ENCODE measurements at regions not wholly inside any gene's neighbourhood (a gene's known extent, or its start where the extent isn't known, plus 50 kb on each side); places are given as distances from the start of the nearest gene placed in this dataset.

- H3K27ac ChIP-seq, result no peak overlapping the region
- intact Hi-C loops (cut with DNase I; ENCODE audit: low total_unique reads), result no loop called here
- no peak overlapping the region for H3K4me3 ChIP-seq
- DNase-seq, result no peak
- H3K9me3 ChIP-seq, result no peaks in the 10 kb centered on the region
- H3K27me3 ChIP-seq, result no peaks in the 10 kb centered on the region
- 63 to 77% methylated on average over 7 to 11 of the region's 11 CpGs for WGBS, 2 donors (ENCODE audit: low coverage in 1 of 2)
- in situ Hi-C loops (cut with MboI; ENCODE audit: low pct_ligation_motif_present in 1 of 4, low pct_unique_long_range_greater_than_20kb in 1 of 4, low sequenced_read_pairs in 3 of 4), result no loop called here
- no peaks in the 10 kb centered on the region for H3K36me3 ChIP-seq
- peaks cover 0 to 26% (median 6%) of the 10 kb centered on the region in 4 donors for H3K4me1 ChIP-seq
- TF ChIP-seq POLR2A (IDR thresholded peaks at IDR 0.05), result no peak
- TF ChIP-seq EP300 (IDR thresholded peaks at IDR 0.05; ENCODE audit: low read depth), result no peak
- TF ChIP-seq CTCF (IDR thresholded peaks at IDR 0.05), result no peak
- peak in 1 of 3 donors; percentile 55 for TF ChIP-seq POLR2AphosphoS5 (IDR thresholded peaks at IDR 0.05)
Observed at GRCh38 chr9:89837162-89837933, 232.5 kb downstream of the GADD45G start.

GRCh38 chr9:89837934-89838310, 233.1 kb downstream of the GADD45G start:
- no peak for TF ChIP-seq EP300 (IDR thresholded peaks at IDR 0.05; ENCODE audit: low read depth)
- TF ChIP-seq POLR2A (IDR thresholded peaks at IDR 0.05), result no peak
- TF ChIP-seq POLR2AphosphoS5 (IDR thresholded peaks at IDR 0.05), result no peak
- TF ChIP-seq CTCF (IDR thresholded peaks at IDR 0.05), result no peak
- WGBS, 2 donors (ENCODE audit: low coverage in 1 of 2), result 92% methylated on average over 5 of the region's 5 CpGs; no CpG with 5 or more reads in 1 of the 2 donors
- in situ Hi-C loops (cut with MboI; ENCODE audit: low pct_ligation_motif_present in 1 of 4, low pct_unique_long_range_greater_than_20kb in 1 of 4, low sequenced_read_pairs in 3 of 4) (no loop called here), intact Hi-C loops (cut with DNase I; ENCODE audit: low total_unique reads) (no loop called here)
- Histone ChIP-seq H3K9me3 (no peaks in the 10 kb centered on the region), H3K27me3 (no peaks in the 10 kb centered on the region), H3K36me3 (no peaks in the 10 kb centered on the region), H3K4me3 (no peak overlapping the region), H3K4me1 (peaks cover 0 to 32% (median 7%) of the 10 kb centered on the region in 4 donors), H3K27ac (no peak overlapping the region)
- no peak for DNase-seq

GRCh38 chr9:89838621-89839020, 233.8 kb downstream of the GADD45G start:
- Histone ChIP-seq H3K4me1 (peaks cover 0 to 33% (median 7%) of the 10 kb centered on the region in 4 donors), H3K36me3 (no peaks in the 10 kb centered on the region), H3K27me3 (no peaks in the 10 kb centered on the region), H3K4me3 (no peak overlapping the region), H3K27ac (no peak overlapping the region), H3K9me3 (no peaks in the 10 kb centered on the region)
- DNase-seq, result no peak
- intact Hi-C loops (cut with DNase I; ENCODE audit: low total_unique reads), result no loop called here
- TF ChIP-seq EP300 (IDR thresholded peaks at IDR 0.05; ENCODE audit: low read depth) (no peak), POLR2A (IDR thresholded peaks at IDR 0.05) (no peak), CTCF (IDR thresholded peaks at IDR 0.05) (no peak), POLR2AphosphoS5 (IDR thresholded peaks at IDR 0.05) (no peak)
- WGBS, 2 donors (ENCODE audit: low coverage in 1 of 2), result 60 to 77% methylated on average over 1 to 6 of the region's 6 CpGs
- in situ Hi-C loops (cut with MboI; ENCODE audit: low pct_ligation_motif_present in 1 of 4, low pct_unique_long_range_greater_than_20kb in 1 of 4, low sequenced_read_pairs in 3 of 4), result no loop called here

GRCh38 chr9:89839449-89839848, 234.6 kb downstream of the GADD45G start:
- peak overlapping the region in 1 of 4 donors; percentile 6 for H3K27ac ChIP-seq
- no peak for TF ChIP-seq POLR2AphosphoS5 (IDR thresholded peaks at IDR 0.05)
- no peak for TF ChIP-seq POLR2A (IDR thresholded peaks at IDR 0.05)
- no peak for TF ChIP-seq CTCF (IDR thresholded peaks at IDR 0.05)
- TF ChIP-seq EP300 (IDR thresholded peaks at IDR 0.05; ENCODE audit: low read depth), result no peak
- in situ Hi-C loops (cut with MboI; ENCODE audit: low pct_ligation_motif_present in 1 of 4, low pct_unique_long_range_greater_than_20kb in 1 of 4, low sequenced_read_pairs in 3 of 4) (no loop called here), intact Hi-C loops (cut with DNase I; ENCODE audit: low total_unique reads) (no loop called here)
- DNase-seq, result no peak
- no peaks in the 10 kb centered on the region for H3K36me3 ChIP-seq
- H3K27me3 ChIP-seq, result no peaks in the 10 kb centered on the region
- no peaks in the 10 kb centered on the region for H3K9me3 ChIP-seq
- peaks cover 0 to 40% (median 7%) of the 10 kb centered on the region in 4 donors for H3K4me1 ChIP-seq
- no peak overlapping the region for H3K4me3 ChIP-seq
- WGBS, 2 donors (ENCODE audit: low coverage in 1 of 2), result 36% methylated on average over 4 of the region's 4 CpGs; no CpG with 5 or more reads in 1 of the 2 donors
